Activated CD4-positive, alpha-beta memory T cell treated with anti-CD3 and anti-CD28 coated beads for 36 hours (primary cell): ENCODE measurements at regions not wholly inside any gene's neighbourhood (a gene's known extent, or its start where the extent isn't known, plus 50 kb on each side); places are given as distances from the start of the nearest gene placed in this dataset.

Experiments used
- CTCF ChIA-PET: fragments of 350-600 bp; sonication (Branson Sonifier 250); formaldehyde crosslinking; loops from one replicate; lab custom pipeline; 2021; ENCODE audit warnings: antibody characterized with exemption, inconsistent platforms; lab: Charles Lee
- POLR2A ChIA-PET: fragments of 350-600 bp; sonication (Branson Sonifier 250); formaldehyde crosslinking; loops from one replicate; lab custom pipeline; 2021; ENCODE audit warnings: antibody characterized with exemption; lab: Charles Lee
- DNase-seq: peaks from one replicate; pipeline ENCODE4 v3.0.0-alpha.2; 2020
- H3K27ac Mint-ChIP-seq: one replicate; pipeline ENCODE4 v1.8.0; 2021; ENCODE audit warnings: mixed read lengths
- H3K27me3 Mint-ChIP-seq: one replicate; pipeline ENCODE4 v1.8.0; 2021; ENCODE audit warnings: mixed read lengths
- H3K36me3 Mint-ChIP-seq: one replicate; pipeline ENCODE4 v1.8.0; 2021; ENCODE audit warnings: mixed read lengths
- H3K4me1 Mint-ChIP-seq: one replicate; pipeline ENCODE4 v1.8.0; 2021; ENCODE audit warnings: low read depth, mixed read lengths
- H3K4me3 Mint-ChIP-seq: one replicate; pipeline ENCODE4 v1.8.0; 2021; ENCODE audit warnings: mild to moderate bottlenecking, mixed read lengths
- H3K9me3 Mint-ChIP-seq: one replicate; pipeline ENCODE4 v1.8.0; 2021; ENCODE audit warnings: mixed read lengths
- intact Hi-C: fragments of 100-400 bp; cut with micrococcal nuclease; formaldehyde crosslinking; loops from one replicate; pipeline ENCODE4 v1.15.1; 2023

- no peak overlapping the region for H3K27ac Mint-ChIP-seq
- no peaks in the 10 kb centered on the region for H3K36me3 Mint-ChIP-seq
- H3K27me3 Mint-ChIP-seq: no peaks in the 10 kb centered on the region
- POLR2A ChIA-PET: no interaction called here
- CTCF ChIA-PET: interaction anchor here (0.7 kb wide), 1 partner anchor 94 kb away, joined by 3 read pairs; no protein-coding TSS in a partner anchor
- peaks cover 8% of the 10 kb centered on the region for H3K4me1 Mint-ChIP-seq
- no peaks in the 10 kb centered on the region for H3K9me3 Mint-ChIP-seq
- intact Hi-C loops: no loop called here
- no peak overlapping the region for H3K4me3 Mint-ChIP-seq
- no peak for DNase-seq
Measured at GRCh38 chrX:15114743-15115566, 154.9 kb downstream of the ASB9 start.

GRCh38 chrX:15107367-15107988 is 162.4 kb downstream of the ASB9 start:
- Mint-ChIP-seq H3K4me3 (no peak overlapping the region), H3K27ac (no peak overlapping the region), H3K27me3 (peaks cover 3% of the 10 kb centered on the region), H3K4me1 (peaks cover 12% of the 10 kb centered on the region), H3K36me3 (no peaks in the 10 kb centered on the region), H3K9me3 (peaks cover 11% of the 10 kb centered on the region)
- POLR2A ChIA-PET: no interaction called here
- CTCF ChIA-PET: interaction anchor here (2.4 to 3.3 kb wide), 2 partner anchors 36 to 136 kb away, joined by 13 to 20 read pairs; no protein-coding TSS in a partner anchor
- intact Hi-C loops: loop anchor here (1.0 to 5.0 kb wide), 3 partner anchors 36 to 360 kb away; no protein-coding TSS in a partner anchor
- DNase-seq: peak; percentile 9

GRCh38 chrX:15098505-15098904 is 171.4 kb downstream of the ASB9 start:
- Mint-ChIP-seq H3K27me3 (peaks cover 4% of the 10 kb centered on the region), H3K36me3 (no peaks in the 10 kb centered on the region), H3K9me3 (no peaks in the 10 kb centered on the region), H3K27ac (no peak overlapping the region), H3K4me1 (no peaks in the 10 kb centered on the region), H3K4me3 (no peak overlapping the region)
- ChIA-PET POLR2A (no interaction called here), CTCF (no interaction called here)
- intact Hi-C loops: no loop called here
- no peak for DNase-seq

GRCh38 chrX:15087747-15088146 is 182.1 kb downstream of the ASB9 start:
- Mint-ChIP-seq H3K36me3 (no peaks in the 10 kb centered on the region), H3K4me1 (no peaks in the 10 kb centered on the region), H3K9me3 (no peaks in the 10 kb centered on the region), H3K27ac (no peak overlapping the region), H3K27me3 (no peaks in the 10 kb centered on the region), H3K4me3 (no peak overlapping the region)
- intact Hi-C loops: no loop called here
- POLR2A ChIA-PET: no interaction called here
- CTCF ChIA-PET: no interaction called here
- no peak for DNase-seq

- Mint-ChIP-seq H3K4me3 (no peak overlapping the region), H3K9me3 (no peaks in the 10 kb centered on the region), H3K27ac (no peak overlapping the region), H3K27me3 (peaks cover 2% of the 10 kb centered on the region), H3K4me1 (no peaks in the 10 kb centered on the region), H3K36me3 (no peaks in the 10 kb centered on the region)
- DNase-seq: no peak
- CTCF ChIA-PET: no interaction called here
- intact Hi-C loops: no loop called here
- POLR2A ChIA-PET: no interaction called here
Measured at GRCh38 chrX:15073313-15073712, 196.6 kb downstream of the ASB9 start.

- no peaks in the 10 kb centered on the region for H3K9me3 Mint-ChIP-seq
- H3K36me3 Mint-ChIP-seq: no peaks in the 10 kb centered on the region
- intact Hi-C loops: no loop called here
- CTCF ChIA-PET: no interaction called here
- DNase-seq: no peak
- no peak overlapping the region for H3K27ac Mint-ChIP-seq
- no peaks in the 10 kb centered on the region for H3K4me1 Mint-ChIP-seq
- POLR2A ChIA-PET: no interaction called here
- peaks cover 2% of the 10 kb centered on the region for H3K27me3 Mint-ChIP-seq
- H3K4me3 Mint-ChIP-seq: no peak overlapping the region
Measured at GRCh38 chrX:15072880-15073279, 197.0 kb downstream of the ASB9 start.

GRCh38 chrX:15072259-15072658 is 197.6 kb downstream of the ASB9 start:
- DNase-seq: no peak

GRCh38 chrX:15059474-15059873 is 186.3 kb downstream of the MOSPD2 start:
- Mint-ChIP-seq H3K4me1 (no peaks in the 10 kb centered on the region), H3K36me3 (peaks cover 2% of the 10 kb centered on the region), H3K9me3 (peaks cover 5% of the 10 kb centered on the region), H3K27me3 (no peaks in the 10 kb centered on the region), H3K27ac (no peak overlapping the region), H3K4me3 (no peak overlapping the region)
- intact Hi-C loops: no loop called here
- DNase-seq: no peak
- CTCF ChIA-PET: no interaction called here
- POLR2A ChIA-PET: no interaction called here

More at GRCh38 chrX:15072259-15072658, 197.6 kb downstream of the ASB9 start:
- Mint-ChIP-seq H3K27ac (no peak overlapping the region), H3K4me3 (no peak overlapping the region), H3K9me3 (no peaks in the 10 kb centered on the region), H3K36me3 (no peaks in the 10 kb centered on the region), H3K4me1 (no peaks in the 10 kb centered on the region), H3K27me3 (peaks cover 2% of the 10 kb centered on the region)
- CTCF ChIA-PET: no interaction called here
- intact Hi-C loops: no loop called here
- POLR2A ChIA-PET: no interaction called here

- DNase-seq: no peak
- CTCF ChIA-PET: no interaction called here
- intact Hi-C loops: no loop called here
- POLR2A ChIA-PET: no interaction called here
- no peaks in the 10 kb centered on the region for H3K4me1 Mint-ChIP-seq
- H3K27me3 Mint-ChIP-seq: peaks cover 2% of the 10 kb centered on the region
- H3K4me3 Mint-ChIP-seq: no peak overlapping the region
- H3K9me3 Mint-ChIP-seq: peaks cover 5% of the 10 kb centered on the region
- peaks cover 2% of the 10 kb centered on the region for H3K36me3 Mint-ChIP-seq
- H3K27ac Mint-ChIP-seq: no peak overlapping the region
Measured at GRCh38 chrX:15056044-15056443, 182.8 kb downstream of the MOSPD2 start.

GRCh38 chrX:15055146-15055930 is 182.1 kb downstream of the MOSPD2 start:
- Mint-ChIP-seq H3K36me3 (peaks cover 2% of the 10 kb centered on the region), H3K4me1 (no peaks in the 10 kb centered on the region), H3K27ac (no peak overlapping the region), H3K27me3 (peaks cover 2% of the 10 kb centered on the region), H3K9me3 (peaks cover 5% of the 10 kb centered on the region), H3K4me3 (no peak overlapping the region)
- intact Hi-C loops: no loop called here
- CTCF ChIA-PET: no interaction called here
- POLR2A ChIA-PET: no interaction called here
- DNase-seq: no peak

- H3K36me3 Mint-ChIP-seq: peaks cover 2% of the 10 kb centered on the region
- H3K27me3 Mint-ChIP-seq: peaks cover 2% of the 10 kb centered on the region
- peaks cover 5% of the 10 kb centered on the region for H3K9me3 Mint-ChIP-seq
- H3K4me1 Mint-ChIP-seq: no peaks in the 10 kb centered on the region
- CTCF ChIA-PET: no interaction called here
- no peak for DNase-seq
- intact Hi-C loops: no loop called here
- H3K4me3 Mint-ChIP-seq: no peak overlapping the region
- H3K27ac Mint-ChIP-seq: no peak overlapping the region
- POLR2A ChIA-PET: no interaction called here
Measured at GRCh38 chrX:15050395-15050794, 177.2 kb downstream of the MOSPD2 start.

GRCh38 chrX:15043538-15043937 is 170.3 kb downstream of the MOSPD2 start:
- intact Hi-C loops: loop anchor here (5.0 kb wide), 1 partner anchor 159 kb away; no protein-coding TSS in a partner anchor

More at GRCh38 chrX:15043538-15043937, 170.3 kb downstream of the MOSPD2 start:
- no peaks in the 10 kb centered on the region for H3K36me3 Mint-ChIP-seq
- POLR2A ChIA-PET: no interaction called here
- DNase-seq: no peak
- H3K27me3 Mint-ChIP-seq: peaks cover 1% of the 10 kb centered on the region
- CTCF ChIA-PET: interaction anchor here (0.6 to 1.0 kb wide), 2 partner anchors 99 to 246 kb away, joined by 3 to 4 read pairs; no protein-coding TSS in a partner anchor
- H3K9me3 Mint-ChIP-seq: no peaks in the 10 kb centered on the region
- H3K4me1 Mint-ChIP-seq: peaks cover 6% of the 10 kb centered on the region
- H3K4me3 Mint-ChIP-seq: no peak overlapping the region
- H3K27ac Mint-ChIP-seq: no peak overlapping the region
